ENCODE measurements at regions not wholly inside any gene's neighbourhood (a gene's known extent, or its start where the extent isn't known, plus 50 kb on each side); places are given as distances from the start of the nearest gene placed in this dataset.

GRCh38 chr5:2257326-2258244 is 374.9 kb upstream of the IRX4 start:
- Histone ChIP-seq H3K4me3 (no peak overlapping the region), H3K27me3 (ENCODE audit: insufficient read depth) (no peaks in the 10 kb centered on the region), H3K4me2 (no peak overlapping the region), H3K9me2 (ENCODE audit: insufficient read depth) (no peaks in the 10 kb centered on the region), H3K4me1 (ENCODE audit: insufficient read depth) (no peaks in the 10 kb centered on the region), H3K79me2 (replicated peaks; ENCODE audit: insufficient read depth) (no peaks in the 10 kb centered on the region), H2AFZ (no peak overlapping the region), H4K20me1 (replicated peaks; ENCODE audit: insufficient read depth) (no peaks in the 10 kb centered on the region), H3K27ac (ENCODE audit: low read depth) (no peak overlapping the region), H3K36me3 (ENCODE audit: insufficient read depth) (no peaks in the 10 kb centered on the region), H3F3A (replicated peaks; ENCODE audit: low read depth) (no peaks in the 10 kb centered on the region)
- no peak overlapping the region for H3K27ac Mint-ChIP-seq
- H3K4me3 Mint-ChIP-seq = no peak overlapping the region
- H3K9me3 Mint-ChIP-seq = no peaks in the 10 kb centered on the region
- no peak for ATAC-seq
- H3K36me3 Mint-ChIP-seq (ENCODE audit: low read depth) = no peaks in the 10 kb centered on the region
- TF ChIP-seq POLR2AphosphoS5 (IDR thresholded peaks at IDR 0.05; ENCODE audit: low read depth) (no peak), ZNF114 (CRISPR knock-in tag; IDR thresholded peaks at IDR 0.05) (no peak), STAT1 (IDR thresholded peaks at IDR 0.05; ENCODE audit: unreplicated experiment) (no peak), EZH2phosphoT487 (IDR thresholded peaks at IDR 0.05; ENCODE audit: unreplicated experiment) (no peak), REST (IDR thresholded peaks at IDR 0.05; ENCODE audit: unreplicated experiment) (no peak), JUNB (IDR thresholded peaks at IDR 0.05; ENCODE audit: unreplicated experiment) (no peak)
- H3K27me3 Mint-ChIP-seq (ENCODE audit: insufficient read depth, low read depth, poor library complexity) = peaks cover 3% of the 10 kb centered on the region
- peaks cover 3% of the 10 kb centered on the region for H3K4me1 Mint-ChIP-seq
- no peak for DNase-seq (ENCODE audit: low spot score)

- no peaks in the 10 kb centered on the region for H3K9me3 Mint-ChIP-seq
- no peak overlapping the region for H3K4me3 ChIP-seq
- H3K4me2 ChIP-seq = no peak overlapping the region
- no peaks in the 10 kb centered on the region for H3F3A ChIP-seq (replicated peaks; ENCODE audit: low read depth)
- ATAC-seq = no peak
- no peaks in the 10 kb centered on the region for H4K20me1 ChIP-seq (replicated peaks; ENCODE audit: insufficient read depth)
- no peaks in the 10 kb centered on the region for H3K79me2 ChIP-seq (replicated peaks; ENCODE audit: insufficient read depth)
- H3K27ac ChIP-seq (ENCODE audit: low read depth) = no peak overlapping the region
- no peaks in the 10 kb centered on the region for H3K36me3 Mint-ChIP-seq (ENCODE audit: low read depth)
- H3K27me3 Mint-ChIP-seq (ENCODE audit: insufficient read depth, low read depth, poor library complexity) = peaks cover 3% of the 10 kb centered on the region
- H3K4me1 Mint-ChIP-seq = peaks cover 7% of the 10 kb centered on the region
- no peak overlapping the region for H3K4me3 Mint-ChIP-seq
- no peaks in the 10 kb centered on the region for H3K27me3 ChIP-seq (ENCODE audit: insufficient read depth)
- no peak for DNase-seq (ENCODE audit: low spot score)
- no peak overlapping the region for H3K27ac Mint-ChIP-seq
- H3K36me3 ChIP-seq (ENCODE audit: insufficient read depth) = no peaks in the 10 kb centered on the region
- no peak overlapping the region for H2AFZ ChIP-seq
- H3K9me2 ChIP-seq (ENCODE audit: insufficient read depth) = no peaks in the 10 kb centered on the region
- H3K4me1 ChIP-seq (ENCODE audit: insufficient read depth) = no peaks in the 10 kb centered on the region
- TF ChIP-seq ZNF114 (CRISPR knock-in tag; IDR thresholded peaks at IDR 0.05) (no peak), STAT1 (IDR thresholded peaks at IDR 0.05; ENCODE audit: unreplicated experiment) (no peak), JUNB (IDR thresholded peaks at IDR 0.05; ENCODE audit: unreplicated experiment) (no peak), REST (IDR thresholded peaks at IDR 0.05; ENCODE audit: unreplicated experiment) (no peak)
These were observed 374.1 kb upstream of the IRX4 start for GRCh38 chr5:2256691-2257280.

All from GM23338 (cell line).